Liver (tissue), 3 donors: ENCODE measurements at regions not wholly inside any gene's neighbourhood (a gene's known extent, or its start where the extent isn't known, plus 50 kb on each side); places are given as distances from the start of the nearest gene placed in this dataset.

Experiments used
- MAX ChIP-seq: IDR thresholded peaks from 2 replicates; pipeline ENCODE4 v1.6.1; 2016; ENCODE audit warnings: antibody characterized with exemption
- RAD21 ChIP-seq, 2 donors: IDR thresholded peaks; 2 replicates each; pipeline ENCODE4 v1.6.1; 2016; ENCODE audit warnings: antibody characterized with exemption in 2 of 2, mild to moderate bottlenecking in 2 of 2
- TAF1 ChIP-seq: conservative IDR thresholded peaks from 2 replicates; pipeline ENCODE4 v1.6.1; 2016; ENCODE audit warnings: antibody characterized with exemption, mild to moderate bottlenecking
- TF ChIP-seq, protein P1 (sequence below): fragments of 150-350 bp; IDR thresholded peaks from 2 replicates; pipeline ENCODE4 v1.5.1; 2017; ENCODE audit warnings: improper control_type of control experiment, low read depth, low read length; ENCODE audit not compliant: missing input control
- donor health status: healthy.
- donor health status: healthy.

DNA sequence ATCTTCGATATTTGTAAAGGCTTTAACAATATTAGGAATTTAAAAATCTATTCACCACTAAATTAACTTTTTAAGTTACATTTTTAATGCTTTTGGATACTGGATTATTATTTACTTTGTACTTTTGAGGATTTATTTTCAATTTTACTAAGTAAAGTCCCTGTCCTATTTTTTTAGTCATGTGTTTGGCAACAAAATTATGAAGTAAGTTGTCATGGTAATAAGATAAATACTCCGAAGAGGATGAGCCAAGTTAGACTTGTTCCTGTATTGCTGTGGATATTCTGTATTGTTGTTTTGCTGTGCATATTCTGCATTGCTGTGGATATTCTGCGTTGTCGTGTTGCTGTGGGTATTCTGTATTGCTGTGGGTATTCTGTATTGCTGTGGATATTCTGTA, 210.1 kb downstream of the MTRR start:
- TF ChIP-seq, protein P1, sequence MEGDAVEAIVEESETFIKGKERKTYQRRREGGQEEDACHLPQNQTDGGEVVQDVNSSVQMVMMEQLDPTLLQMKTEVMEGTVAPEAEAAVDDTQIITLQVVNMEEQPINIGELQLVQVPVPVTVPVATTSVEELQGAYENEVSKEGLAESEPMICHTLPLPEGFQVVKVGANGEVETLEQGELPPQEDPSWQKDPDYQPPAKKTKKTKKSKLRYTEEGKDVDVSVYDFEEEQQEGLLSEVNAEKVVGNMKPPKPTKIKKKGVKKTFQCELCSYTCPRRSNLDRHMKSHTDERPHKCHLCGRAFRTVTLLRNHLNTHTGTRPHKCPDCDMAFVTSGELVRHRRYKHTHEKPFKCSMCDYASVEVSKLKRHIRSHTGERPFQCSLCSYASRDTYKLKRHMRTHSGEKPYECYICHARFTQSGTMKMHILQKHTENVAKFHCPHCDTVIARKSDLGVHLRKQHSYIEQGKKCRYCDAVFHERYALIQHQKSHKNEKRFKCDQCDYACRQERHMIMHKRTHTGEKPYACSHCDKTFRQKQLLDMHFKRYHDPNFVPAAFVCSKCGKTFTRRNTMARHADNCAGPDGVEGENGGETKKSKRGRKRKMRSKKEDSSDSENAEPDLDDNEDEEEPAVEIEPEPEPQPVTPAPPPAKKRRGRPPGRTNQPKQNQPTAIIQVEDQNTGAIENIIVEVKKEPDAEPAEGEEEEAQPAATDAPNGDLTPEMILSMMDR = no peak
- TF ChIP-seq RAD21 (IDR thresholded peaks at IDR 0.05) (no peak), TAF1 (no peak), MAX (no peak)
